ENCODE measurements at regions not wholly inside any gene's neighbourhood (a gene's known extent, or its start where the extent isn't known, plus 50 kb on each side); places are given as distances from the start of the nearest gene placed in this dataset.
"Not testable (repeated sequence)": the region's sequence is repeated elsewhere in the genome, so short reads cannot be mapped to it uniquely, and the experiment has no call there.

- TF ChIP-seq, protein P1, sequence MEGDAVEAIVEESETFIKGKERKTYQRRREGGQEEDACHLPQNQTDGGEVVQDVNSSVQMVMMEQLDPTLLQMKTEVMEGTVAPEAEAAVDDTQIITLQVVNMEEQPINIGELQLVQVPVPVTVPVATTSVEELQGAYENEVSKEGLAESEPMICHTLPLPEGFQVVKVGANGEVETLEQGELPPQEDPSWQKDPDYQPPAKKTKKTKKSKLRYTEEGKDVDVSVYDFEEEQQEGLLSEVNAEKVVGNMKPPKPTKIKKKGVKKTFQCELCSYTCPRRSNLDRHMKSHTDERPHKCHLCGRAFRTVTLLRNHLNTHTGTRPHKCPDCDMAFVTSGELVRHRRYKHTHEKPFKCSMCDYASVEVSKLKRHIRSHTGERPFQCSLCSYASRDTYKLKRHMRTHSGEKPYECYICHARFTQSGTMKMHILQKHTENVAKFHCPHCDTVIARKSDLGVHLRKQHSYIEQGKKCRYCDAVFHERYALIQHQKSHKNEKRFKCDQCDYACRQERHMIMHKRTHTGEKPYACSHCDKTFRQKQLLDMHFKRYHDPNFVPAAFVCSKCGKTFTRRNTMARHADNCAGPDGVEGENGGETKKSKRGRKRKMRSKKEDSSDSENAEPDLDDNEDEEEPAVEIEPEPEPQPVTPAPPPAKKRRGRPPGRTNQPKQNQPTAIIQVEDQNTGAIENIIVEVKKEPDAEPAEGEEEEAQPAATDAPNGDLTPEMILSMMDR (IDR thresholded peaks at IDR 0.05) = not testable (repeated sequence)
- TF ChIP-seq EP300, POLR2A (IDR thresholded peaks at IDR 0.05): not testable (repeated sequence)
Measured at GRCh38 chr17:14518919-14519318, 218.0 kb downstream of the HS3ST3B1 start.
